GM12878 (cell line): ENCODE measurements at regions not wholly inside any gene's neighbourhood (a gene's known extent, or its start where the extent isn't known, plus 50 kb on each side); places are given as distances from the start of the nearest gene placed in this dataset.

ENCODE experiments used
- CHD4 ChIP-seq: fragments of 200-600 bp; sonication (generic); IDR thresholded peaks from 2 replicates; pipeline ENCODE4 v1.6.1; 2016; ENCODE audit warnings: mild to moderate bottlenecking
- POLR2AphosphoS5 ChIP-seq: IDR thresholded peaks from 2 replicates; pipeline ENCODE4 v1.6.1; 2011; ENCODE audit warnings: mild to moderate bottlenecking, low read length, inconsistent platforms
- RB1 ChIP-seq: fragments of 450-650 bp; formaldehyde crosslinking; IDR thresholded peaks from 2 replicates; pipeline ENCODE4 v1.6.1; 2017; ENCODE audit warnings: mild to moderate bottlenecking, borderline replicate concordance
- SUZ12 ChIP-seq: fragments of 200-600 bp; sonication (generic); IDR thresholded peaks from one replicate; pipeline ENCODE4 v1.6.1; 2018; ENCODE audit warnings: antibody characterized with exemption, mild to moderate bottlenecking; ENCODE audit not compliant: unreplicated experiment
- TAF1 ChIP-seq: IDR thresholded peaks from 2 replicates; pipeline ENCODE4 v1.6.1; 2011; ENCODE audit warnings: mild to moderate bottlenecking, low read depth, low read length, borderline replicate concordance
- TCF3 ChIP-seq: IDR thresholded peaks from 2 replicates; pipeline ENCODE4 v1.6.1; 2012; ENCODE audit warnings: low read depth, mild to moderate bottlenecking, low read length, borderline replicate concordance; ENCODE audit not compliant: insufficient read depth
- YY1 ChIP-seq: IDR thresholded peaks from 2 replicates; pipeline ENCODE4 v1.6.1; 2011; ENCODE audit warnings: low read depth, mild to moderate bottlenecking, low read length
- ZNF622 ChIP-seq: fragments of 450-650 bp; IDR thresholded peaks from 2 replicates; pipeline ENCODE4 v1.6.1; 2017; ENCODE audit warnings: mild to moderate bottlenecking, inconsistent platforms
- TF ChIP-seq, protein P1 (sequence below): IDR thresholded peaks from 2 replicates; pipeline ENCODE4 v1.6.1; 2012; ENCODE audit warnings: low read depth, low read length, improper control_type of control experiment
- TF ChIP-seq, protein P2 (sequence below), 3 experiments: IDR thresholded peaks in 2 of 3; conservative IDR thresholded peaks in 1 of 3; 2 replicates each; pipeline ENCODE4 v1.5.1; 2011; ENCODE audit warnings: low read depth in 3 of 3, low read length in 3 of 3, mild to moderate bottlenecking in 3 of 3, control low read depth in 2 of 3, moderate library complexity in 2 of 3, inconsistent platforms in 1 of 3, mixed read lengths in 1 of 3; ENCODE audit not compliant: control insufficient read depth in 2 of 3, insufficient read depth in 1 of 3; ENCODE audit errors: extremely low read depth in 1 of 3
- TF ChIP-seq, protein P3 (sequence below): IDR thresholded peaks from 2 replicates; pipeline ENCODE4 v1.6.1; 2011; ENCODE audit warnings: borderline replicate concordance, low read depth, mild to moderate bottlenecking, moderate library complexity, mixed read lengths, low read length; ENCODE audit not compliant: insufficient read depth; ENCODE audit errors: extremely low read length
- TF ChIP-seq, protein P4 (sequence below): fragments of 450-650 bp; IDR thresholded peaks from 2 replicates; pipeline ENCODE4 v1.6.1; 2014; ENCODE audit warnings: mild to moderate bottlenecking

DNA sequence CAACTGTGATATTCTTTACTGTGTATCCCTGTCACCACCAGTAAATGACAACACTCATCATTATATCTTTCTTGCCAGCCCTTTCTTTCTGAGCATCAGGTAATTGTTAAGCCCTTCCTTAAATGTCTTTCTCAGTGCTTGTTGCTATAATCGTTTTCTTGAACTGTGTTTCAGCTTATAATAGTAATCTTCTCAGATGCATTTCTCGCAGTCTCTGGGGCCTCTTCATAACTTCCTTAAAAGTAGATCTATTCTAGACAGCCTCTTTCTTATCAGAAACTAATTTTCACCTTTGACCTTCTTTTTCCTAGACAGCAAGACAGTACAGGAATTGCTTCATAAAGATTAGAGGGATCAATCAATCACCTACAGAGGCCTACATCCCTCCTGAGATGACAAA lies 648.1 kb downstream of the CPS1 start:
- no peak for TF ChIP-seq SUZ12
- TF ChIP-seq, protein P1, sequence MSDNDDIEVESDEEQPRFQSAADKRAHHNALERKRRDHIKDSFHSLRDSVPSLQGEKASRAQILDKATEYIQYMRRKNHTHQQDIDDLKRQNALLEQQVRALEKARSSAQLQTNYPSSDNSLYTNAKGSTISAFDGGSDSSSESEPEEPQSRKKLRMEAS: no peak
- TF ChIP-seq, protein P2, sequence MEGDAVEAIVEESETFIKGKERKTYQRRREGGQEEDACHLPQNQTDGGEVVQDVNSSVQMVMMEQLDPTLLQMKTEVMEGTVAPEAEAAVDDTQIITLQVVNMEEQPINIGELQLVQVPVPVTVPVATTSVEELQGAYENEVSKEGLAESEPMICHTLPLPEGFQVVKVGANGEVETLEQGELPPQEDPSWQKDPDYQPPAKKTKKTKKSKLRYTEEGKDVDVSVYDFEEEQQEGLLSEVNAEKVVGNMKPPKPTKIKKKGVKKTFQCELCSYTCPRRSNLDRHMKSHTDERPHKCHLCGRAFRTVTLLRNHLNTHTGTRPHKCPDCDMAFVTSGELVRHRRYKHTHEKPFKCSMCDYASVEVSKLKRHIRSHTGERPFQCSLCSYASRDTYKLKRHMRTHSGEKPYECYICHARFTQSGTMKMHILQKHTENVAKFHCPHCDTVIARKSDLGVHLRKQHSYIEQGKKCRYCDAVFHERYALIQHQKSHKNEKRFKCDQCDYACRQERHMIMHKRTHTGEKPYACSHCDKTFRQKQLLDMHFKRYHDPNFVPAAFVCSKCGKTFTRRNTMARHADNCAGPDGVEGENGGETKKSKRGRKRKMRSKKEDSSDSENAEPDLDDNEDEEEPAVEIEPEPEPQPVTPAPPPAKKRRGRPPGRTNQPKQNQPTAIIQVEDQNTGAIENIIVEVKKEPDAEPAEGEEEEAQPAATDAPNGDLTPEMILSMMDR (IDR thresholded peaks at IDR 0.05 in 2 of 3, conservative IDR thresholded peaks at IDR 0.05 in 1 of 3; ENCODE audit: control insufficient read depth in 2 of 3, extremely low read depth in 1 of 3, insufficient read depth in 1 of 3, low read depth in 3 of 3, low read length in 3 of 3): no peak
- TF ChIP-seq POLR2AphosphoS5: no peak
- TF ChIP-seq ZNF622: no peak
- no peak for TF ChIP-seq RB1
- TF ChIP-seq TCF3: no peak
- TF ChIP-seq TAF1: no peak
- TF ChIP-seq, protein P3, sequence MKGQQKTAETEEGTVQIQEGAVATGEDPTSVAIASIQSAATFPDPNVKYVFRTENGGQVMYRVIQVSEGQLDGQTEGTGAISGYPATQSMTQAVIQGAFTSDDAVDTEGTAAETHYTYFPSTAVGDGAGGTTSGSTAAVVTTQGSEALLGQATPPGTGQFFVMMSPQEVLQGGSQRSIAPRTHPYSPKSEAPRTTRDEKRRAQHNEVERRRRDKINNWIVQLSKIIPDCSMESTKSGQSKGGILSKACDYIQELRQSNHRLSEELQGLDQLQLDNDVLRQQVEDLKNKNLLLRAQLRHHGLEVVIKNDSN: no peak
- no peak for TF ChIP-seq CHD4
- TF ChIP-seq, protein P4, sequence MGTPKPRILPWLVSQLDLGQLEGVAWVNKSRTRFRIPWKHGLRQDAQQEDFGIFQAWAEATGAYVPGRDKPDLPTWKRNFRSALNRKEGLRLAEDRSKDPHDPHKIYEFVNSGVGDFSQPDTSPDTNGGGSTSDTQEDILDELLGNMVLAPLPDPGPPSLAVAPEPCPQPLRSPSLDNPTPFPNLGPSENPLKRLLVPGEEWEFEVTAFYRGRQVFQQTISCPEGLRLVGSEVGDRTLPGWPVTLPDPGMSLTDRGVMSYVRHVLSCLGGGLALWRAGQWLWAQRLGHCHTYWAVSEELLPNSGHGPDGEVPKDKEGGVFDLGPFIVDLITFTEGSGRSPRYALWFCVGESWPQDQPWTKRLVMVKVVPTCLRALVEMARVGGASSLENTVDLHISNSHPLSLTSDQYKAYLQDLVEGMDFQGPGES: no peak
- TF ChIP-seq YY1: no peak
